SK-N-SH (cell line): ENCODE measurements at regions not wholly inside any gene's neighbourhood (a gene's known extent, or its start where the extent isn't known, plus 50 kb on each side); places are given as distances from the start of the nearest gene placed in this dataset.

Experiments used
- CTCF ChIA-PET: fragments of 300-600, 350-600 bp; formaldehyde crosslinking; extraction: SDS; loops from one replicate; lab custom pipeline; 2021; lab: Yijun Ruan, JAX
- POLR2A ChIA-PET: fragments of 350-600 bp; sonication (Branson Sonifier 250); formaldehyde crosslinking; extraction: SDS; loops from one replicate; lab custom pipeline; 2020; ENCODE audit warnings: antibody characterized with exemption, inconsistent platforms; lab: Yijun Ruan, JAX
- DNase-seq: peaks from one replicate; pipeline ENCODE4 v3.0.0; 2012
- H2AFZ ChIP-seq: fragments of 200-600 bp; sonication (generic); 2 replicates; pipeline ENCODE4 v1.8.1; 2016; ENCODE audit warnings: antibody characterized with exemption, mild to moderate bottlenecking, low read depth
- H3F3A ChIP-seq: fragments of 200-600 bp; sonication (generic); replicated peaks from 2 replicates; pipeline ENCODE3; 2016; ENCODE audit warnings: antibody characterized with exemption, mild to moderate bottlenecking; ENCODE audit not compliant: insufficient read depth
- H3K27ac ChIP-seq, 2 experiments: fragments of 200-500 bp in 1 of 2; fragments of 200-600 bp in 1 of 2; sonication (Bioruptor generic) in 1 of 2; sonication (generic), shearing (Covaris generic) in 1 of 2; 2 replicates each; pipeline versions ENCODE4 v1.5.1 to v1.6.1; 2014 to 2016; ENCODE audit warnings: low read depth in 2 of 2, inconsistent platforms in 1 of 2, low read length in 1 of 2, mild to moderate bottlenecking in 1 of 2, mixed read lengths in 1 of 2
- H3K27me3 ChIP-seq: fragments of 200-600 bp; sonication (generic), shearing (Covaris generic); 2 replicates; pipeline ENCODE4 v1.6.1; 2016; ENCODE audit warnings: mixed run types; ENCODE audit not compliant: insufficient read depth
- H3K36me3 ChIP-seq, 2 experiments: fragments of 200-500 bp in 1 of 2; fragments of 200-600 bp in 1 of 2; sonication (Bioruptor generic) in 1 of 2; sonication (generic) in 1 of 2; replicated peaks in 1 of 2; 2 replicates each; pipeline versions ENCODE3 to v1.5.1; 2014 to 2016; ENCODE audit warnings: low read length in 1 of 2, mild to moderate bottlenecking in 1 of 2; ENCODE audit not compliant: insufficient read depth in 2 of 2, control insufficient read depth in 1 of 2
- H3K4me1 ChIP-seq, 2 experiments: fragments of 200-500 bp in 1 of 2; fragments of 200-600 bp in 1 of 2; sonication (Bioruptor generic) in 1 of 2; sonication (generic), shearing (Covaris generic) in 1 of 2; 2 replicates each; pipeline versions ENCODE4 v1.5.1 to v1.6.1; 2014 to 2016; ENCODE audit warnings: low read depth in 1 of 2, low read length in 1 of 2, mixed run types in 1 of 2; ENCODE audit not compliant: insufficient read depth in 2 of 2, control insufficient read depth in 1 of 2
- H3K4me2 ChIP-seq: fragments of 200-600 bp; sonication (generic), shearing (Covaris generic); 2 replicates; pipeline ENCODE4 v1.6.1; 2017; ENCODE audit warnings: mixed run types
- H3K4me3 ChIP-seq, 2 experiments: fragments of 200-500 bp in 1 of 2; fragments of 200-600 bp in 1 of 2; sonication (Bioruptor generic) in 1 of 2; sonication (generic), shearing (Covaris generic) in 1 of 2; 2 replicates each; pipeline versions ENCODE4 v1.5.1 to v1.8.1; 2014 to 2016; ENCODE audit warnings: low read depth in 2 of 2, inconsistent platforms in 1 of 2, low read length in 1 of 2, mild to moderate bottlenecking in 1 of 2, mixed read lengths in 1 of 2, moderate library complexity in 1 of 2
- H3K79me2 ChIP-seq: fragments of 200-600 bp; sonication (generic); 2 replicates; pipeline ENCODE4 v1.8.1; 2017; ENCODE audit warnings: mild to moderate bottlenecking; ENCODE audit not compliant: insufficient read depth
- H3K9ac ChIP-seq: fragments of 200-600 bp; sonication (generic); 2 replicates; pipeline ENCODE4 v1.6.1; 2017; ENCODE audit warnings: mixed run types
- H3K9me2 ChIP-seq: fragments of 200-600 bp; sonication (generic); 2 replicates; pipeline ENCODE4 v1.6.1; 2017; ENCODE audit warnings: mixed run types
- H3K9me3 ChIP-seq: fragments of 200-600 bp; sonication (generic); 2 replicates; pipeline ENCODE4 v1.6.1; 2017; ENCODE audit warnings: mixed run types, mild to moderate bottlenecking, moderate library complexity
- H4K20me1 ChIP-seq: fragments of 200-600 bp; sonication (generic); 2 replicates; pipeline ENCODE4 v1.6.1; 2017; ENCODE audit warnings: mild to moderate bottlenecking, mixed run types; ENCODE audit not compliant: insufficient read depth
- CTCF ChIP-seq: fragments of 200-600 bp; sonication (generic); IDR thresholded peaks from 2 replicates; pipeline ENCODE4 v1.6.1; 2017; ENCODE audit warnings: antibody characterized with exemption, mild to moderate bottlenecking, moderate library complexity
- ELF1 ChIP-seq: IDR thresholded peaks from 2 replicates; pipeline ENCODE4 v1.4.0; 2012
- FOSL2 ChIP-seq: IDR thresholded peaks from 2 replicates; pipeline ENCODE4 v1.4.0; 2012; ENCODE audit warnings: low read depth, mild to moderate bottlenecking, moderate library complexity, borderline replicate concordance
- FOXJ3 ChIP-seq: sonication (generic); formaldehyde crosslinking; IDR thresholded peaks from 2 replicates; pipeline ENCODE4 v1.5.1; 2020; ENCODE audit warnings: mild to moderate bottlenecking, missing genetic modification reagents
- MAX ChIP-seq: IDR thresholded peaks from 2 replicates; pipeline ENCODE4 v1.4.0; 2012; ENCODE audit warnings: low read depth
- MEF2A ChIP-seq: IDR thresholded peaks from 2 replicates; pipeline ENCODE4 v1.4.0; 2012; ENCODE audit warnings: low read depth, borderline replicate concordance
- MXI1 ChIP-seq: IDR thresholded peaks from 2 replicates; pipeline ENCODE4 v1.6.1; 2012; ENCODE audit warnings: mild to moderate bottlenecking, low read depth, low read length, improper control_type of control experiment
- RCOR1 ChIP-seq: fragments of 150-350 bp; IDR thresholded peaks from 2 replicates; pipeline ENCODE4 v1.6.1; 2017; ENCODE audit warnings: antibody characterized with exemption, low read length
- REST ChIP-seq: IDR thresholded peaks from 2 replicates; pipeline ENCODE4 v1.6.1; 2012; ENCODE audit warnings: mild to moderate bottlenecking, low read depth, low read length, moderate library complexity
- SIN3A ChIP-seq: IDR thresholded peaks from 2 replicates; pipeline ENCODE4 v1.6.1; 2012; ENCODE audit warnings: low read depth, mild to moderate bottlenecking, low read length, moderate library complexity, borderline replicate concordance
- TCF12 ChIP-seq: IDR thresholded peaks from 2 replicates; pipeline ENCODE4 v1.4.0; 2012
- USF2 ChIP-seq: fragments of 150-350 bp; IDR thresholded peaks from 2 replicates; pipeline ENCODE4 v1.6.1; 2017; ENCODE audit warnings: antibody characterized with exemption, low read length, low read depth, borderline replicate concordance
- YY1 ChIP-seq: IDR thresholded peaks from 2 replicates; pipeline ENCODE4 v1.4.0; 2012; ENCODE audit warnings: low read depth, mild to moderate bottlenecking
- ZBTB33 ChIP-seq: IDR thresholded peaks from 2 replicates; pipeline ENCODE4 v1.4.0; 2012; ENCODE audit warnings: low read depth, borderline replicate concordance
- WGBS: methylation state at CpG from one replicate; pipeline ENCODE4 v1.1.6; 2017; ENCODE audit warnings: low lambda C conversion rate; 5-methylcytosine and 5-hydroxymethylcytosine counted together

GRCh38 chr10:123484722-123485121, 181.4 kb upstream of the GPR26 start:
- Histone ChIP-seq H3K27ac (no peak overlapping the region), H3K9me2 (no peaks in the 10 kb centered on the region), H3K9ac (no peak overlapping the region), H3K9me3 (no peaks in the 10 kb centered on the region), H3K4me3 (no peak overlapping the region), H3F3A (no peaks in the 10 kb centered on the region), H3K79me2 (no peaks in the 10 kb centered on the region), H4K20me1 (no peaks in the 10 kb centered on the region), H3K36me3 (no peaks in the 10 kb centered on the region), H3K4me2 (no peak overlapping the region), H3K4me1 (no peaks in the 10 kb centered on the region), H2AFZ (no peak overlapping the region), H3K27me3 (no peaks in the 10 kb centered on the region)
- ChIA-PET POLR2A (no interaction called here), CTCF (interaction anchor here (0.6 kb wide), 1 partner anchor 928 kb away, joined by 3 read pairs; no protein-coding TSS in a partner anchor)
- DNase-seq: no peak
- WGBS: 8% methylated on average over 2 of the region's 2 CpGs
- no peak for TF ChIP-seq RCOR1
- TF ChIP-seq USF2: no peak
- no peak for TF ChIP-seq FOSL2
- no peak for TF ChIP-seq SIN3A
- no peak for TF ChIP-seq ZBTB33

- Histone ChIP-seq H3K36me3 (no peaks in the 10 kb centered on the region), H3K4me2 (no peak overlapping the region), H4K20me1 (no peaks in the 10 kb centered on the region), H3K27ac (no peak overlapping the region), H3K4me1 (no peaks in the 10 kb centered on the region), H3K9me2 (no peaks in the 10 kb centered on the region), H3K79me2 (no peaks in the 10 kb centered on the region), H3K9me3 (no peaks in the 10 kb centered on the region), H3K4me3 (no peak overlapping the region), H3F3A (no peaks in the 10 kb centered on the region), H3K27me3 (no peaks in the 10 kb centered on the region), H2AFZ (no peak overlapping the region), H3K9ac (no peak overlapping the region)
- ChIA-PET CTCF (interaction anchor here (0.6 kb wide), 1 partner anchor 928 kb away, joined by 3 read pairs; no protein-coding TSS in a partner anchor), POLR2A (no interaction called here)
- WGBS: 22% methylated on average over 7 of the region's 7 CpGs
- no peak for DNase-seq
- TF ChIP-seq FOSL2 (no peak), MXI1 (no peak), FOXJ3 (CRISPR knock-in tag) (no peak), REST (no peak), MAX (no peak), ELF1 (no peak), MEF2A (no peak), USF2 (no peak), ZBTB33 (no peak), CTCF (no peak), YY1 (no peak), TCF12 (no peak)
Measured at GRCh38 chr10:123485341-123485960, 180.7 kb upstream of the GPR26 start.
